NOMO-1 (cell line): ENCODE measurements at regions not wholly inside any gene's neighbourhood (a gene's known extent, or its start where the extent isn't known, plus 50 kb on each side); places are given as distances from the start of the nearest gene placed in this dataset.
"Not testable (repeated sequence)": the region's sequence is repeated elsewhere in the genome, so short reads cannot be mapped to it uniquely, and the experiment has no call there.

Source experiments
- DNase-seq, 2 experiments: peaks; one replicate each; lab custom pipeline; 2025; ENCODE audit not compliant: unreplicated experiment in 2 of 2; lab: John Stamatoyannopoulos, UW

- DNase-seq: no peak
Measured at GRCh38 chr4:56149591-56149990, 200.8 kb downstream of the CEP135 start.

DNA sequence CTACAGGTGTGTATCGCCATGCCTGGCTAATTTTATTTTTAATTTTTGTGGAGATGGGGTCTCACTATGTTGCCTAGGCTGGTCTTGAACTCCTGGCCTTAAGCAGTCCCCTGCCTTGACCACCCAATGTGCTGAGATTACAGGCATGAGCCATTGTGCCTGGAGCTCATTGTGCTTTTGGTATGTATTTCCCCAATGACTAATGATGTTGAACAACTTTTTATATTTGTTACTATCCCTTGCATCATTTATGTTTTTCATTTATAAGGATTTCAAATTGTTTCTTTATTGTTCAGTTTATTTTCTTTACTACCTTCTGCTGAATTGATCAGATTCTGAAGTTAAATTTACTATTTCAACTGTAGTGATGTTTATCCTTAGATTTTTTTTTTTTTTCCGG is 199.7 kb downstream of the CEP135 start:
- DNase-seq: no peak

- no peak for DNase-seq
Measured at GRCh38 chr4:56147371-56147770, 198.6 kb downstream of the CEP135 start.

- DNase-seq: no peak
Measured at GRCh38 chr4:56146956-56147355, 198.2 kb downstream of the CEP135 start.

DNA sequence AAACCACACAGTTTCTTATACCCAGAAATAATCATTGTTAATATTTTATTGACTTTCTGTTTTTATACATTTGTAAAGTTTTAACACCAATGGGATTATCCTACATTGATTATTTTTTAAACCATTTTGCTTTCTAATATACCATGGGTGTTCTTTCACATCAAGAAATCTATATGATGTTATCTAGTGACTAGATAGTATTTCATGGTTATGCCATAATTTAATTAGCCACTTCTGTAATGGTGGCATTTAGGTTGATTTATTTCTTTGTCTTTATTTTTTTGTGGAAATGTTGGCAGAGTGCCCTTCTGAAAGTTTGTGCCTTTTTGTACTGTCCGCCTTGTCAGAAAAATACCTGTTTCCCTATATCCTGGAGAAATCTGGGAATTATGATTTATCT is 193.3 kb downstream of the CEP135 start:
- no peak for DNase-seq

- no peak for DNase-seq
Measured at GRCh38 chr4:56139241-56139827, 190.6 kb downstream of the CEP135 start.

DNA sequence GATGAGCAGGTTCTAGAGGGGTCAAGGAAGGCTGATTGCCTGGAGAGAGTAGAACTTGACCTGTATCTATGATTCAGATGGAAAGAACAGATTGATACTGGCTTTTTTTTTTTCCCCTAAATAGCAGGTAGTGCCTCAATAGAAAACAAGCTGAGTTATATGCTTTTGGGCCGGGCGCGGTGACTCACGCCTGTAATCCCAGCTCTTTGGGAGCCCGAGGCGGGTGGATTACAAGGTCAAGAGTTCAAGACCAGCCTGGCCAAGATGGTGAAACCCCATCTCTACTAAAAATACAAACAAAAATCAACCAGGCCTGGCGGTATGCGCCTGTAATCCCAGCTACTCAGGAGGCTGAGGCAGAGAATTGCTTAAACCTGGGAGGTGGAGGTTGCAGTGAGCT is 186.1 kb downstream of the CEP135 start:
- DNase-seq: not testable (repeated sequence)

- DNase-seq: no peak
Measured at GRCh38 chr4:56134266-56134665, 185.5 kb downstream of the CEP135 start.

GRCh38 chr4:56132835-56133234 is 184.1 kb downstream of the CEP135 start:
- no peak for DNase-seq

- DNase-seq: not testable (repeated sequence)
Measured at GRCh38 chr4:56132188-56132587, 183.4 kb downstream of the CEP135 start.

- DNase-seq: no peak
Measured at GRCh38 chr4:56130606-56131155, 181.9 kb downstream of the CEP135 start.

GRCh38 chr4:56129431-56129861 is 180.7 kb downstream of the CEP135 start:
- DNase-seq: no peak

- DNase-seq: no peak
Measured at GRCh38 chr4:56128213-56128612, 179.5 kb downstream of the CEP135 start.

DNA sequence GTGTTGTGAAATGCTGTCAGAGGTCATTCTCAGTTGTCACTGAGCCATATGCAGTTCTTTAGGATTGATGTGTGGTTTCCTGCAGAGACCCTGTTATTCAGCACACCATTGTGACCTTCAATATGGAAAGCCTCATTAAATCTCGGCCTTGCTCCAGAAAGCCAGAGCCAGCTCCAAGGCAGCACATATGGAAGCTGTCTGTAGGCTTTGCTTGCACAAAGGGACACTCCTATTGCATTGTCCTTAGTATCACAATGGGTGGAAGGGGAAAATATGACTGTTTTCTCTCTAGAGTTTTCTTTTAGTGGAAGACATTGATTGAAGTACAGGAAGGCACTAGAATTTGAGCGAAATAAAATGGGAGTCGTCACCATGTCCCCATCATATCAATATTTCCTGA is 179.0 kb downstream of the CEP135 start:
- no peak for DNase-seq

DNA sequence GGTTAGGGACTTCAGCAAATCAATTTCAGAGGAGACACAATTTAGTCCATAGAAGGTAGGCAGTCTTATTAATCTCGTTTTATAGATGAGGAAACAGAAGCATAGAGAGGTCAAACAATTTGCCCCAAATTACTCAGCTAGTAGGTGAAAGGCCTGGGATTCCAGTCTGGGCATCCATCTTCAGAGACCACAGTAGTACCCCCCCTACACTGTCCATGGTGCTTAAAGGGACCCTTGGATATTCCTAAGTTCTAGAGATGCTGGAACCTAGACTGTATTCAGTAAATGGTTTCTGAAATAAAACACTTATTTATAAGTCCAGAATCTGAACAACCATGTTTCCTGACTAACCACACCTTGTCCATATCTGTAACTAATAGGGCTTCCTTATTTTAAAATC is 174.8 kb downstream of the CEP135 start:
- DNase-seq: no peak

DNA sequence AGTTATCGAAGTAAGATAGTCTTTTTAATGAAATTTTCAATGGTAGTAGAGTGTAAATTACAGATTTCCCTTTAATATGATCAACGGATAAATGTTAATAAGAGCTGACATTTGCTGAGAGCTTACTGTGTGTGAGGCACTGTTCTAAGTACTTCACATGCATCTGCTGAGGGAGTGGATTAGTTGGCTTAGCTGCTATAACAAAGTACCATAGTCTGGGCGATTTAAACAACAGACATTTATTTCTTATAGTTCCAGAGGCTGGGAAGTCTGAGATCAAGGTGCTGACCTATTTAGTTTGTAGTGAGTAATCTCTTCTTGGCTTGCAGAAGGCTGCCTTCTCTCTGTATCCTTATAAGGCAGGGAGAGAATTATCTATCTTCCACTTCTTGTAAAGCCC is 174.3 kb downstream of the CEP135 start:
- no peak for DNase-seq

GRCh38 chr4:56118845-56119244 is 170.1 kb downstream of the CEP135 start:
- no peak for DNase-seq

GRCh38 chr4:56118055-56118454 is 169.3 kb downstream of the CEP135 start:
- no peak for DNase-seq

- DNase-seq: no peak
Measured at GRCh38 chr4:56115898-56116297, 167.2 kb downstream of the CEP135 start.

GRCh38 chr4:56112377-56112776 is 163.6 kb downstream of the CEP135 start:
- DNase-seq: no peak

GRCh38 chr4:56106180-56107147 is 157.7 kb downstream of the CEP135 start:
- DNase-seq: no peak

- no peak for DNase-seq
Measured at GRCh38 chr4:56104188-56104587, 155.4 kb downstream of the CEP135 start.
